ENCODE measurements at regions not wholly inside any gene's neighbourhood (a gene's known extent, or its start where the extent isn't known, plus 50 kb on each side); places are given as distances from the start of the nearest gene placed in this dataset.
"Not testable (repeated sequence)": the region's sequence is repeated elsewhere in the genome, so short reads cannot be mapped to it uniquely, and the experiment has no call there.

- Mint-ChIP-seq H3K4me3 (no peak overlapping the region), H3K36me3 (no peaks in the 10 kb centered on the region), H3K4me1 (no peaks in the 10 kb centered on the region), H3K9me3 (peaks cover under 1% of the 10 kb centered on the region), H3K27me3 (no peaks in the 10 kb centered on the region), H3K27ac (no peak overlapping the region)
- ATAC-seq, result no peak
Measured at GRCh38 chr15:36185438-36185837, 394.0 kb upstream of the CDIN1 start.

GRCh38 chr15:36185845-36186244, 393.6 kb upstream of the CDIN1 start:
- no peak overlapping the region for H3K4me3 Mint-ChIP-seq
- H3K27ac Mint-ChIP-seq, result no peak overlapping the region
- H3K36me3 Mint-ChIP-seq, result no peaks in the 10 kb centered on the region
- no peaks in the 10 kb centered on the region for H3K4me1 Mint-ChIP-seq
- H3K9me3 Mint-ChIP-seq, result peaks cover 3% of the 10 kb centered on the region
- H3K27me3 Mint-ChIP-seq, result no peaks in the 10 kb centered on the region
- no peak for ATAC-seq

- Mint-ChIP-seq H3K36me3 (no peaks in the 10 kb centered on the region), H3K4me3 (no peak overlapping the region), H3K4me1 (no peaks in the 10 kb centered on the region), H3K27me3 (no peaks in the 10 kb centered on the region), H3K9me3 (peaks cover 5% of the 10 kb centered on the region), H3K27ac (no peak overlapping the region)
- ATAC-seq, result no peak
Measured at GRCh38 chr15:36186376-36186775, 393.1 kb upstream of the CDIN1 start.

GRCh38 chr15:36191459-36191858, 388.0 kb upstream of the CDIN1 start:
- H3K27ac Mint-ChIP-seq, result no peak overlapping the region
- no peak for ATAC-seq
- H3K27me3 Mint-ChIP-seq, result no peaks in the 10 kb centered on the region
- peaks cover 6% of the 10 kb centered on the region for H3K9me3 Mint-ChIP-seq
- H3K36me3 Mint-ChIP-seq, result no peaks in the 10 kb centered on the region
- H3K4me1 Mint-ChIP-seq, result no peaks in the 10 kb centered on the region
- no peak overlapping the region for H3K4me3 Mint-ChIP-seq

- H3K9me3 Mint-ChIP-seq, H3K4me3 Mint-ChIP-seq, ATAC-seq, H3K36me3 Mint-ChIP-seq, H3K4me1 Mint-ChIP-seq, H3K27ac Mint-ChIP-seq, H3K27me3 Mint-ChIP-seq: not testable (repeated sequence)
Measured at GRCh38 chr15:36195361-36196007, 383.9 kb upstream of the CDIN1 start.

GRCh38 chr15:36208868-36209582, 370.4 kb upstream of the CDIN1 start:
- Mint-ChIP-seq H3K4me3 (no peak overlapping the region), H3K4me1 (no peaks in the 10 kb centered on the region), H3K9me3 (no peaks in the 10 kb centered on the region), H3K27ac (no peak overlapping the region), H3K36me3 (no peaks in the 10 kb centered on the region), H3K27me3 (no peaks in the 10 kb centered on the region)
- ATAC-seq, result no peak

- Mint-ChIP-seq H3K4me3 (no peak overlapping the region), H3K27ac (no peak overlapping the region), H3K27me3 (no peaks in the 10 kb centered on the region), H3K9me3 (peaks cover under 1% of the 10 kb centered on the region), H3K36me3 (no peaks in the 10 kb centered on the region), H3K4me1 (no peaks in the 10 kb centered on the region)
- no peak for ATAC-seq
Measured at GRCh38 chr15:36210426-36210825, 369.0 kb upstream of the CDIN1 start.

- Mint-ChIP-seq H3K4me3 (no peak overlapping the region), H3K36me3 (no peaks in the 10 kb centered on the region), H3K27me3 (no peaks in the 10 kb centered on the region), H3K27ac (no peak overlapping the region), H3K4me1 (no peaks in the 10 kb centered on the region), H3K9me3 (peaks cover 5% of the 10 kb centered on the region)
- ATAC-seq, result no peak
Measured at GRCh38 chr15:36218322-36218721, 361.1 kb upstream of the CDIN1 start.

- no peak for ATAC-seq
- no peaks in the 10 kb centered on the region for H3K36me3 Mint-ChIP-seq
Measured at GRCh38 chr15:36218991-36219390, 360.4 kb upstream of the CDIN1 start.

GRCh38 chr15:36221992-36222391, 357.4 kb upstream of the CDIN1 start:
- Mint-ChIP-seq H3K4me3 (no peak overlapping the region), H3K36me3 (no peaks in the 10 kb centered on the region), H3K27ac (no peak overlapping the region), H3K4me1 (no peaks in the 10 kb centered on the region), H3K27me3 (no peaks in the 10 kb centered on the region), H3K9me3 (peaks cover 2% of the 10 kb centered on the region)
- no peak for ATAC-seq

More at GRCh38 chr15:36218991-36219390, 360.4 kb upstream of the CDIN1 start:
- Mint-ChIP-seq H3K27me3 (no peaks in the 10 kb centered on the region), H3K4me1 (no peaks in the 10 kb centered on the region), H3K4me3 (no peak overlapping the region), H3K27ac (no peak overlapping the region), H3K9me3 (peaks cover 5% of the 10 kb centered on the region)

- no peak overlapping the region for H3K4me3 Mint-ChIP-seq
- ATAC-seq, result no peak
- H3K27ac Mint-ChIP-seq, result no peak overlapping the region
- no peaks in the 10 kb centered on the region for H3K4me1 Mint-ChIP-seq
- no peaks in the 10 kb centered on the region for H3K27me3 Mint-ChIP-seq
- peaks cover 7% of the 10 kb centered on the region for H3K9me3 Mint-ChIP-seq
- no peaks in the 10 kb centered on the region for H3K36me3 Mint-ChIP-seq
Measured at GRCh38 chr15:36230776-36231175, 348.6 kb upstream of the CDIN1 start.

- no peaks in the 10 kb centered on the region for H3K4me1 Mint-ChIP-seq
- H3K36me3 Mint-ChIP-seq, result no peaks in the 10 kb centered on the region
- no peak overlapping the region for H3K4me3 Mint-ChIP-seq
- H3K27ac Mint-ChIP-seq, result no peak overlapping the region
- peaks cover 7% of the 10 kb centered on the region for H3K9me3 Mint-ChIP-seq
- ATAC-seq, result no peak
- no peaks in the 10 kb centered on the region for H3K27me3 Mint-ChIP-seq
Measured at GRCh38 chr15:36232491-36232890, 346.9 kb upstream of the CDIN1 start.

GRCh38 chr15:36234743-36235142, 344.7 kb upstream of the CDIN1 start:
- Mint-ChIP-seq H3K36me3 (no peaks in the 10 kb centered on the region), H3K4me3 (no peak overlapping the region), H3K27ac (no peak overlapping the region), H3K9me3 (peaks cover 7% of the 10 kb centered on the region), H3K4me1 (no peaks in the 10 kb centered on the region), H3K27me3 (no peaks in the 10 kb centered on the region)
- no peak for ATAC-seq

- Mint-ChIP-seq H3K27ac (no peak overlapping the region), H3K4me3 (no peak overlapping the region), H3K36me3 (no peaks in the 10 kb centered on the region), H3K9me3 (peaks cover 7% of the 10 kb centered on the region), H3K27me3 (no peaks in the 10 kb centered on the region), H3K4me1 (no peaks in the 10 kb centered on the region)
- ATAC-seq, result no peak
Measured at GRCh38 chr15:36235173-36235572, 344.3 kb upstream of the CDIN1 start.

- Mint-ChIP-seq H3K4me3 (no peak overlapping the region), H3K9me3 (peaks cover 7% of the 10 kb centered on the region), H3K4me1 (no peaks in the 10 kb centered on the region), H3K27ac (no peak overlapping the region), H3K36me3 (no peaks in the 10 kb centered on the region), H3K27me3 (no peaks in the 10 kb centered on the region)
- no peak for ATAC-seq
Measured at GRCh38 chr15:36239509-36239908, 339.9 kb upstream of the CDIN1 start.

GRCh38 chr15:36251450-36251849, 328.0 kb upstream of the CDIN1 start:
- Mint-ChIP-seq H3K27ac (no peak overlapping the region), H3K9me3 (no peaks in the 10 kb centered on the region), H3K4me3 (no peak overlapping the region), H3K4me1 (no peaks in the 10 kb centered on the region), H3K36me3 (no peaks in the 10 kb centered on the region), H3K27me3 (no peaks in the 10 kb centered on the region)
- ATAC-seq, result no peak
